LNCaP clone FGC (cell line): ENCODE measurements at regions not wholly inside any gene's neighbourhood (a gene's known extent, or its start where the extent isn't known, plus 50 kb on each side); places are given as distances from the start of the nearest gene placed in this dataset.
"Not testable (repeated sequence)": the region's sequence is repeated elsewhere in the genome, so short reads cannot be mapped to it uniquely, and the experiment has no call there.

ENCODE experiments used
- DNase-seq: peaks from one replicate; pipeline ENCODE4 v3.0.0-alpha.2; 2011; ENCODE audit warnings: low read depth
- H3K4me3 ChIP-seq: 2 replicates; pipeline ENCODE4 v1.5.1; 2011; ENCODE audit warnings: mild to moderate bottlenecking, low read depth, low read length, control low read depth
- CTCF ChIP-seq: IDR thresholded peaks from 2 replicates; pipeline ENCODE4 v1.5.1; 2012; ENCODE audit warnings: mild to moderate bottlenecking; ENCODE audit not compliant: control insufficient read depth, insufficient read depth; ENCODE audit errors: extremely low read depth

- no peak for TF ChIP-seq CTCF
- no peak for DNase-seq
- no peak overlapping the region for H3K4me3 ChIP-seq
Measured at GRCh38 chr3:193055352-193055751, 137.7 kb upstream of the MB21D2 start.

- DNase-seq, result no peak
- no peak for TF ChIP-seq CTCF
- H3K4me3 ChIP-seq, result no peak overlapping the region
Measured at GRCh38 chr3:193057616-193058015, 140.0 kb upstream of the MB21D2 start.

GRCh38 chr3:193060748-193061546 is 143.3 kb upstream of the MB21D2 start:
- H3K4me3 ChIP-seq, result no peak overlapping the region
- no peak for DNase-seq
- TF ChIP-seq CTCF, result no peak

- H3K4me3 ChIP-seq, result no peak overlapping the region
- no peak for TF ChIP-seq CTCF
- no peak for DNase-seq
Measured at GRCh38 chr3:193068365-193068764, 150.7 kb upstream of the MB21D2 start.

GRCh38 chr3:193069732-193070131 is 152.1 kb upstream of the MB21D2 start:
- not testable (repeated sequence) for DNase-seq, H3K4me3 ChIP-seq

GRCh38 chr3:193078996-193079753 is 161.5 kb upstream of the MB21D2 start:
- no peak for TF ChIP-seq CTCF
- H3K4me3 ChIP-seq, result no peak overlapping the region
- DNase-seq, result no peak

- no peak for TF ChIP-seq CTCF
Measured at GRCh38 chr3:193080821-193081365, 160.1 kb upstream of the PLAAT1 start.

More at GRCh38 chr3:193080821-193081365, 160.1 kb upstream of the PLAAT1 start:
- no peak for DNase-seq
- no peak overlapping the region for H3K4me3 ChIP-seq
